NCI-H345 treated with DMSO at 0.1 percent for 48 hours (cell line): ENCODE measurements at regions not wholly inside any gene's neighbourhood (a gene's known extent, or its start where the extent isn't known, plus 50 kb on each side); places are given as distances from the start of the nearest gene placed in this dataset.

ENCODE experiments used
- DNase-seq: peaks from one replicate; lab custom pipeline; 2025; ENCODE audit not compliant: unreplicated experiment; lab: John Stamatoyannopoulos, UW

- DNase-seq: peak; percentile 16
Measured at GRCh38 chr1:59078070-59078800, 218.7 kb upstream of the FGGY start.

DNA sequence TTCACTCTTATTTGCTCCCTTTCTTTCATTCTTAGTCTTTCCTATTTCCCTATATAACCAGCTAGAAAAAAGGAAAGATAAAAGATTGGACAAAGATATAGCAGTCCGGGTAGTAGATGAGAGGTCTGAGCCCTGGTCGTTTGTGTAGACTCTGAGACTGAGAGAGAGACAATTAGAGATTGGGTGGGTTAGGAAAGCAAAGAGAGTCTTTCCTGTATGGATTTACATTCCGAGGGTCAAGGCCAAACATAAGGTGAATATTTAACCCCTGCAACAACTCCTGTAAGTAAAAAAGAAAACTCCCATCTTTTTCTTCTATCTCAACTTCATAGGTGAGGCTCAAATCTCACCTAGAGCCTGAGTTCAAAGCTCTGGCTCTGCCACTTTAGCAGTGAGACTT is 218.0 kb upstream of the FGGY start:
- no peak for DNase-seq

- no peak for DNase-seq
Measured at GRCh38 chr1:59079434-59080140, 217.3 kb upstream of the FGGY start.

DNA sequence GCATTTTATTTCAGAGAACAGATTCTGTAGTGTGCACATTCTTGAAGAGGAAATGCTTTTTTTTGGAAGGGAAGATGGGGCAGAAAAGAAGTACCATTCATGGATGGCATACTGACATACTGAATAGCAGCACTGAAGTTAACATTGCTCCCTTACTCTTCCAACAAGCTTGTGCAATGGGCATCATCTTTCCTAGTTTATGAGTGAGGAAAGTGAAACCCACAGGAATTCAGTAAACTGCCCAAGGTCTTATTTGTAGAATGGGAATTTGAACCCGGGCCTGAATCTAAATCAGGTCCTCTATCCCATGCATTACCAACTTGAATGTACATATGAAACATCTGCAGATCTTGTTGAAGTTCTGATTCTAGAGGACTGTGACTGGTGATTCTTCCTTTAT is 215.7 kb upstream of the FGGY start:
- no peak for DNase-seq

- no peak for DNase-seq
Measured at GRCh38 chr1:59081795-59082194, 215.1 kb upstream of the FGGY start.

- no peak for DNase-seq
Measured at GRCh38 chr1:59083946-59084865, 212.7 kb upstream of the FGGY start.

DNA sequence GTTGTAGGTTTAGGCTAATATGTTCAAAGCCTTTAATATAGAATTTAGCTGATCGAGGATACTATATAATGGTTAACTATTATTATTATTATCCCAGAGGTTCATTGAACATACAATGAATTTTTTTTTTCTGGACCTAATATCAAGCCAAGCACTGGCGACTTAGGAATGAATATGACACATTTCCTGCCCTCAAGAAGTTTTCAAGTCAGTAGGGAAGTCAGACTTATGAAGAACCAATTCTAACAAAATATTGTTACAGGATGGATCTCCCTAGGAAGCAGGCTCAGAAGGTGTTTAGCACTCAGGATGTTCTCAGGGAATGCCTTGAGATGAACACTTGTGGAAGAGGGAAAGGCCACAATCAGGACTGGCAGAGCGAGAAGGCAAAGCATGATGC is 211.8 kb upstream of the FGGY start:
- DNase-seq: no peak

DNA sequence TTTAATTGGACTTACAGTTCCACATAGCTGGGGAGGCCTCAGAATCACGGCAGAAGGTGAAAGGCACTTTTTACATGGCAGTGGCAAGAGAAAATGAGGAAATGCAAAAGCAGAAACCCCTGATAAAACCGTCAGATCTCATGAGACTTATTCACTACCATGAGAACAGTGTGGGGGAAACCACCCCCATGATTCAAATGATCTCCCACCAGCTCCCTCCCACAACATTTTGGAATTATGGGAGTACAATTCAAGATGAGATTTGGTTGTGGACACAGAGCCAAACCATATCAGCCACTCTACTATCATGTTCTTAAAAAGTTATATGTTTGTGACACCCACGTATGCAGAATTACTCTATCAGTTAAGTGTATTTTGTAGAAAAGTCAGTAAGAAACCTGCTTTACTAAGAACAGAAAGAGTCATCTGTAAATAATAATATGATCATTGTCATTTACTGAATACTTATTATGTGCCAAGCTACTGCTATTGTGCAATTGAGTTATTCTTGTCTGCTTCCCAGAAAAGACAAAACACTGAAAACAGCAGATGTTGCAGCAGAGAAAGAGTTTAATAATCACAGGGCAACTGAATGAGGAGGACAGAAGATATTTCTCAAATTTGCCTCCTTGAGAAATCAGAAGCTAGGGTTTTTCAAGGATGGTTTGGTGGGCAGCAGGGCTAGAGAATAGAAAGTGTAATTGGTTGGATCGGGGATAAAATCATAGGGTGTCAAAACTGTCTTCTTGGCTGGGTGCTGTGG is 207.7 kb upstream of the FGGY start:
- no peak for DNase-seq

- no peak for DNase-seq
Measured at GRCh38 chr1:59089922-59090457, 206.9 kb upstream of the FGGY start.

DNA sequence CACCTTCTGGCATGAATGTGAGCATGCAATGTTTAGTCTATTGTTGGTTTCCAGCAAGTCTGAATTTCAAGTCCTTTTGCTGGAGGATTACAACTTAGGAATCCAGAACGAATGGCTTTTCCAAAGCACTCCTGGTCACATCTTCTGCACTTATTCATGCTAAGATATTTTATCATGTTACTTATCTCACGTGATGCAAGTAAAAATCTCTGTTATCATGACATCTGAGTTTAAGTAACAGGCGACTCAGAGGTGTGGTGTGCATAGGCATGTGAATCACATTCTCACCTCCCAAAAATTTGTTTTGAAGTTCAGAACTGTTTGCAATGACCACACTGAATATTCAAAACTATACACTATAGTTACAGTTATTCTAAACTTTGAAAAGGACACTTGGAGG is 204.8 kb upstream of the FGGY start:
- DNase-seq: no peak

- no peak for DNase-seq
Measured at GRCh38 chr1:59094001-59094400, 202.9 kb upstream of the FGGY start.

DNA sequence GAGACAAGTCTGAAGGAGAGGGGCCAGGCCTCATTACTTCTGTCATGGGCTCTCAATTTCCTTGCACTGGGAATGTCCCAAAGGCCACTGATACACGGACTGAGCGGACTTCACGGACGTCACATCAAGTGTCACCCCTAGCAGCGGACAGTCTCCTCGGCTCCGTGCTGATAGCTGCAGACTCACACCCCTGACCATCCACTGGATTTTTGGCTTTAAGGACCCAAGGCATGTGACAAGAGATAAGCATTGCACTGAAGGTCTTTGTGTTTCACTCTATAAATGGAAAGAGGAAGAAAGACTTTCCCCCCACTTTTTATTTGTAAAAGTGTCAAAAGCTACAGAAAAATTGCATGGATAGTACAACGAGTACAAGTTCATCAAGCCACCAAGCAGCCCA is 200.4 kb upstream of the FGGY start:
- no peak for DNase-seq

DNA sequence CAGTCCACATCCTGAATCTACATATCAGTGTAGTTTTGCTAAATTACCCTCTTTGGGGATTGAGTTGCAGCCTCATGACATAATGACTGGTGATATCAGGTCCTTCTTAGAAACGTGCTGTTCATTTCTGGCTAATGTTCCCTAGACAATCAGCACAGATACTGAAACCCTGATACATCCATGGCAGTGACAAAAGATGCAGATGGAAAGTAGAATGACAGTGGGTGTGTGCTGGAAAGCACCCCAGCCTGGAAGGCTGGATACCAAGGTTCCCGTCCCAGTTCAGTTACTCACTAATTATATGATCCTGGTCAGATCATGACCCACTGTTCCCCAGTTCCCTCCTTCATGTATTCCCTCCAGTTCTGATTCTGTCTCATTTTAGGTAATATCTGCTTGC is 198.2 kb upstream of the FGGY start:
- no peak for DNase-seq

DNA sequence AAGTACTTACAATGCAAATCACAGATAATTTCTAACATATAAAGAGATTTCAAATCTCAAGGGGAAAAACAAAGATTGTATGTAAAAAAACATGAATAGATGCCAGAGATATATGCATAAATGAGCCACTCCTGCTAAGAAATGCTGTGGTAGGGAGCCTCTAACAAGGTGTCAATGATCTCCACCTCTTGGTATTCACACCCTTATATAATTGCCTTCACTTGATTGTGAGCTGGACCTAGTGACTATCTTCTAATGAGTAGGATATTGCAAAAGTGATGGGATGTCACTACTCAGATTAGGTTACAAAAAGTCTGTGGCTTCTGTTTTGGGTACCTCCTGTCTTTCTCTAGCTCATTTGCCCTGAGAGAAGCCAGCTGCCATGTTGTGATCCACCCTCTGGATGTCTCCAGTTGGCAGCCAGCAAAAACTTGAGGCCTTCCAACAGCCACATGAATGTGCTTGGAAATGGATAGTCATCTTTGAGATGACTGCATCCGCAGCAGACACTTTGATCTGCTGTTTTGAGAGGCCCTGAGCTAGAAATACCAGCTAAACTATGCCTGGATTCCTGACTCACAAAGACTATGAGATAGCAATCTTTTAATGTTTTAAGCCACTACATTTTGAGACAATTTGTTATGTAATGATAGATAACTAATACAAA is 196.1 kb upstream of the FGGY start:
- no peak for DNase-seq

GRCh38 chr1:59101518-59101917 is 195.4 kb upstream of the FGGY start:
- no peak for DNase-seq

- no peak for DNase-seq
Measured at GRCh38 chr1:59103457-59103856, 193.4 kb upstream of the FGGY start.

DNA sequence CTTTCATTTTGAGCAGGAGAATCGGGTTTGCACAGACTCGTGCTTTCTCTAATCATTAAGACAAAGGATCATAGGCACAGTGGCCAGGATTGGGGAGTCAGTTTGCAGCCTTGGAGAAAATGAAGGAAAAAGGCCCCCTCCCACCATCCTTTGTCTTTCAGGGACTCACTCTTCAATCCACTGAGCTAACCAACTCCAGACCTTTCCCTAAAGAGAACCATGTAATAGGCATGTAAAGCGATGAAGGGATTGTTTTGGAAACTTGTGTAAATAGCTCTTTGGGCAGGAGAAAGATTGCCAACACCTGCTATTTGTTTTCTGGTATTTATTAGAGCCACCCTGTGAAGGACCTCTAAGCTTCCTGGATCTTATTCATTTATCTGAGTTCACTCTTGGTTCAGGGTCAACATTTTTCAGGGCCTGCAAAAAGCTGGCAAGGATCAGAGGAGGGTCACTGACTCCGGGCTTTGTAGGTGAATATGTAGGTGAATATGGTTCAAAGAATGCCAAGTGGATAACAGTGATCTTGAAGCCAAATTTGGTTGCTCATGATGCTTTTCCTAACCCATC is 192.6 kb upstream of the FGGY start:
- DNase-seq: no peak

- DNase-seq: no peak
Measured at GRCh38 chr1:59105548-59106507, 191.1 kb upstream of the FGGY start.

- DNase-seq: no peak
Measured at GRCh38 chr1:59107516-59107915, 189.4 kb upstream of the FGGY start.
